DOHH2 (cell line): ENCODE measurements at regions not wholly inside any gene's neighbourhood (a gene's known extent, or its start where the extent isn't known, plus 50 kb on each side); places are given as distances from the start of the nearest gene placed in this dataset.

Experiments
- H3F3A ChIP-seq: fragments of 200-600 bp; sonication (generic), shearing (Covaris generic); 2 replicates; pipeline ENCODE4 v1.6.0; 2016; ENCODE audit warnings: antibody characterized with exemption, mild to moderate bottlenecking; ENCODE audit not compliant: control insufficient read depth, insufficient read depth
- H3K27ac ChIP-seq: fragments of 200-600 bp; sonication (generic); 2 replicates; pipeline ENCODE4 v1.5.1; 2014; ENCODE audit warnings: low read depth, mild to moderate bottlenecking, low read length, moderate library complexity
- H3K27me3 ChIP-seq: fragments of 200-600 bp; sonication (generic); 2 replicates; pipeline ENCODE4 v1.6.1; 2014; ENCODE audit warnings: mild to moderate bottlenecking, low read length, mixed read lengths; ENCODE audit not compliant: control insufficient read depth
- H3K36me3 ChIP-seq: fragments of 200-600 bp; sonication (generic); 2 replicates; pipeline ENCODE4 v1.6.1; 2014; ENCODE audit warnings: mild to moderate bottlenecking, low read length, moderate library complexity, mixed read lengths; ENCODE audit not compliant: control insufficient read depth
- H3K4me1 ChIP-seq: fragments of 200-600 bp; sonication (generic); 2 replicates; pipeline ENCODE4 v1.6.1; 2014; ENCODE audit warnings: mild to moderate bottlenecking, low read length, mixed read lengths; ENCODE audit not compliant: control insufficient read depth
- H3K4me2 ChIP-seq: fragments of 200-600 bp; sonication (generic); 2 replicates; pipeline ENCODE4 v1.6.0; 2014; ENCODE audit warnings: mild to moderate bottlenecking, low read length, moderate library complexity
- H3K4me3 ChIP-seq: fragments of 200-600 bp; sonication (generic); 2 replicates; pipeline ENCODE4 v1.5.1; 2014; ENCODE audit warnings: mild to moderate bottlenecking, low read length, mixed read lengths
- H3K79me2 ChIP-seq: fragments of 200-600 bp; sonication (generic); 2 replicates; pipeline ENCODE4 v1.6.1; 2014; ENCODE audit warnings: mild to moderate bottlenecking, low read length, mixed read lengths; ENCODE audit not compliant: control insufficient read depth
- H3K9me2 ChIP-seq: fragments of 200-600 bp; sonication (generic); replicated peaks from 2 replicates; pipeline ENCODE4 v1.6.1; 2014; ENCODE audit warnings: mild to moderate bottlenecking, low read length, mixed read lengths; ENCODE audit not compliant: control insufficient read depth
- H3K9me3 ChIP-seq: fragments of 200-600 bp; sonication (generic); 2 replicates; pipeline ENCODE4 v1.6.1; 2014; ENCODE audit warnings: antibody characterized with exemption, low read length, mixed read lengths; ENCODE audit not compliant: control insufficient read depth, insufficient read depth
- H4K20me1 ChIP-seq: fragments of 200-600 bp; sonication (generic); 2 replicates; pipeline ENCODE4 v1.6.0; 2014; ENCODE audit warnings: low read depth, mild to moderate bottlenecking, antibody characterized with exemption, low read length, moderate library complexity; ENCODE audit not compliant: control insufficient read depth, insufficient read depth
- CTCF ChIP-seq: fragments of 200-600 bp; sonication (generic); IDR thresholded peaks from one replicate; pipeline ENCODE4 v1.5.1; 2014; ENCODE audit warnings: antibody characterized with exemption, mild to moderate bottlenecking, low read depth, low read length; ENCODE audit not compliant: poor library complexity, severe bottlenecking
- EZH2phosphoT487 ChIP-seq: fragments of 200-600 bp; sonication (generic); IDR thresholded peaks from 2 replicates; pipeline ENCODE4 v1.6.1; 2017; ENCODE audit warnings: borderline replicate concordance, mild to moderate bottlenecking, antibody characterized with exemption, low read length, moderate library complexity, mixed read lengths

- TF ChIP-seq CTCF (no peak), EZH2phosphoT487 (no peak)
- Histone ChIP-seq H3K36me3 (no peaks in the 10 kb centered on the region), H3K27ac (no peak overlapping the region), H3K27me3 (no peaks in the 10 kb centered on the region), H3K79me2 (no peaks in the 10 kb centered on the region), H3F3A (no peaks in the 10 kb centered on the region), H4K20me1 (no peaks in the 10 kb centered on the region), H3K9me2 (no peaks in the 10 kb centered on the region), H3K4me2 (no peak overlapping the region), H3K4me3 (no peak overlapping the region), H3K4me1 (no peaks in the 10 kb centered on the region), H3K9me3 (no peaks in the 10 kb centered on the region)
Measured at GRCh38 chr18:71437511-71437910, 1106.6 kb downstream of the CBLN2 start.

- H4K20me1 ChIP-seq, result no peaks in the 10 kb centered on the region
- H3K36me3 ChIP-seq, result no peaks in the 10 kb centered on the region
- H3K4me2 ChIP-seq, result no peak overlapping the region
- H3K4me3 ChIP-seq, result no peak overlapping the region
- no peak for TF ChIP-seq CTCF
- TF ChIP-seq EZH2phosphoT487, result no peak
- H3K9me3 ChIP-seq, result no peaks in the 10 kb centered on the region
- no peak overlapping the region for H3K27ac ChIP-seq
- H3K79me2 ChIP-seq, result no peaks in the 10 kb centered on the region
- H3F3A ChIP-seq, result no peaks in the 10 kb centered on the region
- no peaks in the 10 kb centered on the region for H3K4me1 ChIP-seq
- no peaks in the 10 kb centered on the region for H3K27me3 ChIP-seq
- H3K9me2 ChIP-seq, result no peaks in the 10 kb centered on the region
Measured at GRCh38 chr18:71433373-71433772, 1110.8 kb downstream of the CBLN2 start.

- H3K79me2 ChIP-seq, result no peaks in the 10 kb centered on the region
- no peaks in the 10 kb centered on the region for H3K9me3 ChIP-seq
- H4K20me1 ChIP-seq, result no peaks in the 10 kb centered on the region
- H3K4me2 ChIP-seq, result no peak overlapping the region
- no peaks in the 10 kb centered on the region for H3K9me2 ChIP-seq
- H3F3A ChIP-seq, result no peaks in the 10 kb centered on the region
- H3K4me1 ChIP-seq, result no peaks in the 10 kb centered on the region
- no peak overlapping the region for H3K4me3 ChIP-seq
- no peaks in the 10 kb centered on the region for H3K27me3 ChIP-seq
- TF ChIP-seq EZH2phosphoT487 (no peak), CTCF (no peak)
- no peak overlapping the region for H3K27ac ChIP-seq
- H3K36me3 ChIP-seq, result no peaks in the 10 kb centered on the region
Measured at GRCh38 chr18:71431689-71432088, 1112.5 kb downstream of the CBLN2 start.

GRCh38 chr18:71431171-71431570 is 1113.0 kb downstream of the CBLN2 start:
- Histone ChIP-seq H3K9me3 (no peaks in the 10 kb centered on the region), H3K4me3 (no peak overlapping the region), H3K27ac (no peak overlapping the region), H3K4me2 (no peak overlapping the region), H3K79me2 (no peaks in the 10 kb centered on the region), H3K36me3 (no peaks in the 10 kb centered on the region), H3F3A (no peaks in the 10 kb centered on the region), H3K9me2 (no peaks in the 10 kb centered on the region), H4K20me1 (no peaks in the 10 kb centered on the region), H3K4me1 (no peaks in the 10 kb centered on the region), H3K27me3 (no peaks in the 10 kb centered on the region)
- TF ChIP-seq EZH2phosphoT487 (no peak), CTCF (no peak)
